H1 (cell line): ENCODE measurements at regions not wholly inside any gene's neighbourhood (a gene's known extent, or its start where the extent isn't known, plus 50 kb on each side); places are given as distances from the start of the nearest gene placed in this dataset.

Experiments used
- CTCF ChIA-PET: fragments of 300-600 bp; sonication (Branson Sonifier 250); formaldehyde crosslinking; loops from one replicate; lab custom pipeline; 2021; ENCODE audit not compliant: partially characterized antibody; lab: Charles Lee
- POLR2A ChIA-PET: fragments of 300-600 bp; sonication (Branson Sonifier 250); formaldehyde crosslinking; loops from one replicate; lab custom pipeline; 2021; ENCODE audit warnings: inconsistent platforms; ENCODE audit not compliant: partially characterized antibody; lab: Charles Lee
- DNase-seq, 2 experiments: peaks; one replicate each; pipeline versions ENCODE4 v3.0.0 to v3.0.0-alpha.2; 2010 to 2022; ENCODE audit warnings: low spot score in 2 of 2, low read depth in 1 of 2, mixed read lengths in 1 of 2
- FAIRE-seq: peaks from 2 replicates; lab custom pipeline; 2011; peaks lifted over from hg19 to GRCh38; lab: Jason Lieb, UNC
- H2AFZ ChIP-seq: 2 replicates; pipeline ENCODE4 v1.8.1; 2012; ENCODE audit warnings: low read length, inconsistent platforms
- H2AK5ac ChIP-seq: 2 replicates; pipeline ENCODE4 v1.6.1; 2013; ENCODE audit warnings: low read depth, low read length
- H2BK120ac ChIP-seq: replicated peaks from 2 replicates; pipeline ENCODE3; 2013; ENCODE audit warnings: low read depth, low read length, inconsistent platforms
- H2BK12ac ChIP-seq: 2 replicates; pipeline ENCODE4 v1.6.1; 2013; ENCODE audit warnings: low read depth, low read length
- H2BK15ac ChIP-seq: 2 replicates; pipeline ENCODE4 v1.6.1; 2013; ENCODE audit warnings: low read length
- H2BK20ac ChIP-seq: 2 replicates; pipeline ENCODE4 v1.6.1; 2013; ENCODE audit warnings: low read length
- H2BK5ac ChIP-seq: 2 replicates; pipeline ENCODE4 v1.6.1; 2013; ENCODE audit warnings: low read depth, low read length
- H3K14ac ChIP-seq: 2 replicates; pipeline ENCODE4 v1.6.1; 2013; ENCODE audit warnings: inconsistent platforms; ENCODE audit not compliant: insufficient read length
- H3K18ac ChIP-seq: 2 replicates; pipeline ENCODE4 v1.6.1; 2013; ENCODE audit warnings: low read length; ENCODE audit errors: extremely low read depth
- H3K23ac ChIP-seq: 2 replicates; pipeline ENCODE4 v1.6.1; 2013; ENCODE audit warnings: inconsistent platforms; ENCODE audit not compliant: insufficient read length
- H3K23me2 ChIP-seq: 2 replicates; pipeline ENCODE4 v1.6.1; 2013; ENCODE audit warnings: low read depth, low read length
- H3K27ac ChIP-seq: 2 replicates; pipeline ENCODE4 v1.6.1; 2011; ENCODE audit warnings: low read depth, low read length, inconsistent platforms
- H3K27me3 ChIP-seq, 4 experiments: replicated peaks in 1 of 4; 1 replicate in 1 of 4; 2 replicates in 3 of 4; pipeline versions ENCODE4 v1.6.1 to v1.8.1; 2011 to 2013; ENCODE audit warnings: low read length in 3 of 4, mild to moderate bottlenecking in 3 of 4, inconsistent platforms in 2 of 4, mixed read lengths in 2 of 4, moderate library complexity in 1 of 4; ENCODE audit not compliant: control insufficient read depth in 3 of 4, insufficient read depth in 3 of 4; ENCODE audit errors: extremely low read depth in 1 of 4
- H3K36me3 ChIP-seq, 4 experiments: 2 replicates each; pipeline versions ENCODE4 v1.6.1 to v1.8.1; 2011 to 2013; ENCODE audit warnings: mild to moderate bottlenecking in 4 of 4, low read length in 3 of 4, moderate library complexity in 2 of 4, control low read depth in 1 of 4, inconsistent platforms in 1 of 4; ENCODE audit not compliant: insufficient read depth in 4 of 4, control insufficient read depth in 2 of 4
- H3K4ac ChIP-seq: replicated peaks from 2 replicates; pipeline ENCODE3; 2013; ENCODE audit warnings: low read length, low read depth, mixed read lengths, inconsistent platforms; ENCODE audit not compliant: insufficient read length
- H3K4me1 ChIP-seq, 4 experiments: replicated peaks in 1 of 4; 1 replicate in 1 of 4; 2 replicates in 3 of 4; pipeline versions ENCODE4 v1.6.1 to v1.8.1; 2011 to 2013; ENCODE audit warnings: low read length in 3 of 4, inconsistent platforms in 2 of 4, mixed read lengths in 1 of 4; ENCODE audit not compliant: insufficient read depth in 4 of 4, control insufficient read depth in 3 of 4
- H3K4me2 ChIP-seq, 2 experiments: 2 replicates each; pipeline versions ENCODE4 v1.6.1 to v1.8.1; 2011 to 2013; ENCODE audit warnings: low read depth in 2 of 2, low read length in 2 of 2, control low read depth in 1 of 2, inconsistent platforms in 1 of 2, mild to moderate bottlenecking in 1 of 2; ENCODE audit not compliant: insufficient read depth in 1 of 2
- H3K4me3 ChIP-seq, 4 experiments: fragments of 200-600, 300-600 bp in 1 of 4; sonication (generic), shearing (Covaris generic), sonication (Bioruptor Twin) in 1 of 4; 2 replicates each; pipeline versions ENCODE4 v1.5.1 to v1.8.1; 2011 to 2016; ENCODE audit warnings: low read length in 4 of 4, low read depth in 3 of 4, control low read depth in 2 of 4, inconsistent platforms in 2 of 4, mild to moderate bottlenecking in 2 of 4, mixed read lengths in 1 of 4, moderate library complexity in 1 of 4; ENCODE audit not compliant: insufficient read depth in 2 of 4; ENCODE audit errors: extremely low read depth in 1 of 4
- H3K56ac ChIP-seq: replicated peaks from 2 replicates; pipeline ENCODE3; 2013; ENCODE audit warnings: low read depth, mild to moderate bottlenecking, mixed read lengths, low read length, inconsistent platforms; ENCODE audit not compliant: insufficient read length
- H3K79me1 ChIP-seq: 2 replicates; pipeline ENCODE4 v1.6.1; 2013; ENCODE audit warnings: low read depth, low read length, control low read depth
- H3K79me2 ChIP-seq, 2 experiments: 2 replicates each; pipeline versions ENCODE4 v1.6.1 to v1.8.1; 2012 to 2013; ENCODE audit warnings: low read length in 2 of 2, mild to moderate bottlenecking in 2 of 2, inconsistent platforms in 1 of 2; ENCODE audit not compliant: insufficient read depth in 2 of 2, control insufficient read depth in 1 of 2
- H3K9ac ChIP-seq, 4 experiments: replicated peaks in 1 of 4; 1 replicate in 1 of 4; 2 replicates in 3 of 4; pipeline versions ENCODE4 v1.6.1 to v1.8.1; 2011 to 2013; ENCODE audit warnings: low read depth in 3 of 4, low read length in 3 of 4, control low read depth in 2 of 4, mild to moderate bottlenecking in 2 of 4, moderate library complexity in 2 of 4, inconsistent platforms in 1 of 4; ENCODE audit errors: extremely low read depth in 1 of 4
- H3K9me3 ChIP-seq, 2 experiments: 2 replicates each; pipeline versions ENCODE4 v1.6.1 to v1.8.1; 2012 to 2013; ENCODE audit warnings: mild to moderate bottlenecking in 2 of 2, moderate library complexity in 2 of 2, control low read depth in 1 of 2, inconsistent platforms in 1 of 2, low read depth in 1 of 2, low read length in 1 of 2, mixed read lengths in 1 of 2; ENCODE audit not compliant: insufficient read depth in 2 of 2
- H4K20me1 ChIP-seq, 2 experiments: replicated peaks in 1 of 2; 2 replicates each; pipeline versions ENCODE3 to v1.8.1; 2011 to 2013; ENCODE audit warnings: inconsistent platforms in 2 of 2, low read length in 2 of 2, mild to moderate bottlenecking in 1 of 2; ENCODE audit not compliant: insufficient read depth in 2 of 2, control insufficient read depth in 1 of 2
- H4K5ac ChIP-seq: 2 replicates; pipeline ENCODE4 v1.6.1; 2013; ENCODE audit warnings: low read length, low read depth, mixed read lengths, inconsistent platforms; ENCODE audit not compliant: insufficient read length
- H4K8ac ChIP-seq: 2 replicates; pipeline ENCODE4 v1.8.0; 2013; ENCODE audit warnings: mild to moderate bottlenecking, moderate library complexity, low read length, inconsistent platforms; ENCODE audit not compliant: insufficient read depth; ENCODE audit errors: extremely low read depth
- H4K91ac ChIP-seq: replicated peaks from 2 replicates; pipeline ENCODE3; 2013; ENCODE audit warnings: low read length, mixed read lengths, inconsistent platforms; ENCODE audit not compliant: insufficient read length
- JUND ChIP-seq: IDR thresholded peaks from 2 replicates; pipeline ENCODE4 v1.6.1; 2011; ENCODE audit warnings: mild to moderate bottlenecking, improper control_type of control experiment, low read length
- SP2 ChIP-seq: IDR thresholded peaks from 2 replicates; pipeline ENCODE4 v1.6.1; 2012; ENCODE audit warnings: mild to moderate bottlenecking, low read length, inconsistent platforms
- WGBS, 2 experiments: shearing (Covaris generic) in 1 of 2; methylation state at CpG; one replicate each; pipeline versions ENCODE4 v1.1.6 to v1.1.7; 2013 to 2015; ENCODE audit warnings: low lambda C conversion rate in 2 of 2, mixed read lengths in 2 of 2, inconsistent platforms in 1 of 2, low coverage in 1 of 2, missing lambda C conversion rate in 1 of 2; ENCODE audit not compliant: insufficient replicate concordance in 2 of 2, insufficient coverage in 1 of 2, insufficient read length in 1 of 2; ENCODE audit errors: extremely low coverage in 1 of 2, missing lambda C conversion rate in 1 of 2; 5-methylcytosine and 5-hydroxymethylcytosine counted together
- TF ChIP-seq, protein P1 (sequence below): IDR thresholded peaks from 2 replicates; pipeline ENCODE4 v1.6.1; 2011; ENCODE audit warnings: low read length, improper control_type of control experiment

DNA sequence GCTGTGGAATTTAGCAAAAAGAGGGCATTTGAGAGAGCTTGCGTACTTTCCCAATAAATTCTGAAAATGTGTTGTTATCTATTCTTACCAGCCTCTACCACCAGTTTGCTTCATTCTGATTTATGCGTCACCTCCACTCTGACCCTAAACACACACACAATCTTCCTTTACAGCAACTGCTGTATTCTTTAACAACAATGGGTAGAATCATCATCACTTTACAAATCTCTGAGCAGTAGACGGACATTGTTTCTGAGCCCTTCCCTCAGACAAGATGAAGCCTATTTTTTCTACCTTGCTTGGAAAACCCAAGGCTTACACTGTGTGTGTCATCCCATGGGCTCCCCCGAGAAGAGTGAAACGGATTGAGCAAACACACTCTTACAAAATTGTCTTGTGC lies 83.1 kb upstream of the RASA1 start:
- no peak overlapping the region for H2AFZ ChIP-seq
- H2BK5ac ChIP-seq, result no peak overlapping the region
- 88% methylated on average over 5 of the region's 5 CpGs; no CpG with 5 or more reads in 1 of the 2 experiments for WGBS, 2 experiments
- no peak overlapping the region for H3K23ac ChIP-seq
- H3K18ac ChIP-seq, result no peak overlapping the region
- H3K56ac ChIP-seq, result no peak overlapping the region
- H3K4ac ChIP-seq, result no peak overlapping the region
- H4K8ac ChIP-seq, result no peak overlapping the region
- no peak overlapping the region for H3K4me2 ChIP-seq
- H3K36me3 ChIP-seq, result no peaks in the 10 kb centered on the region
- no peak overlapping the region for H2BK12ac ChIP-seq
- no peak overlapping the region for H4K5ac ChIP-seq
- H3K9me3 ChIP-seq, result no peaks in the 10 kb centered on the region
- H3K4me3 ChIP-seq, result no peak overlapping the region
- FAIRE-seq (no peak), DNase-seq (no peak)
- no peak overlapping the region for H4K91ac ChIP-seq
- CTCF ChIA-PET, result no interaction called here
- H3K14ac ChIP-seq, result no peak overlapping the region
- no peak overlapping the region for H3K27ac ChIP-seq
- TF ChIP-seq, protein P1, sequence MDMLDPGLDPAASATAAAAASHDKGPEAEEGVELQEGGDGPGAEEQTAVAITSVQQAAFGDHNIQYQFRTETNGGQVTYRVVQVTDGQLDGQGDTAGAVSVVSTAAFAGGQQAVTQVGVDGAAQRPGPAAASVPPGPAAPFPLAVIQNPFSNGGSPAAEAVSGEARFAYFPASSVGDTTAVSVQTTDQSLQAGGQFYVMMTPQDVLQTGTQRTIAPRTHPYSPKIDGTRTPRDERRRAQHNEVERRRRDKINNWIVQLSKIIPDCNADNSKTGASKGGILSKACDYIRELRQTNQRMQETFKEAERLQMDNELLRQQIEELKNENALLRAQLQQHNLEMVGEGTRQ, result no peak
- TF ChIP-seq JUND (no peak), SP2 (no peak)
- no peak overlapping the region for H3K9ac ChIP-seq
- no peak overlapping the region for H2BK120ac ChIP-seq
- H2AK5ac ChIP-seq, result no peak overlapping the region
- POLR2A ChIA-PET, result no interaction called here
- H3K79me1 ChIP-seq, result no peaks in the 10 kb centered on the region
- no peaks in the 10 kb centered on the region for H3K27me3 ChIP-seq
- H2BK20ac ChIP-seq, result no peak overlapping the region
- H4K20me1 ChIP-seq, result no peaks in the 10 kb centered on the region
- H3K79me2 ChIP-seq, result no peaks in the 10 kb centered on the region
- H2BK15ac ChIP-seq, result no peak overlapping the region
- no peaks in the 10 kb centered on the region for H3K23me2 ChIP-seq
- H3K4me1 ChIP-seq, result no peaks in the 10 kb centered on the region
